K562 (cell line): ENCODE measurements at regions not wholly inside any gene's neighbourhood (a gene's known extent, or its start where the extent isn't known, plus 50 kb on each side); places are given as distances from the start of the nearest gene placed in this dataset.
A peak's percentile ranks its signal among the peaks of the same experiment; 100 is the strongest.

ENCODE experiments used
- ATAC-seq: fragments of 200-7000 bp; cut with Tn5 transposase; 3 replicates; pipeline ENCODE4 v1.9.1; 2020; ENCODE audit warnings: moderate library complexity
- BruUV-seq: library from RNA; stranded (reverse); fragments of 400-500 nt; replicated peaks from 2 replicates; lab custom pipeline; 2021; lab: Mats Ljungman, UMichigan
- CTCF ChIA-PET: fragments of 300-600 bp; formaldehyde crosslinking; extraction: SDS; loops from one replicate; lab custom pipeline; 2021; ENCODE audit warnings: low intra/inter-chr PET ratio; lab: Yijun Ruan, JAX
- POLR2A ChIA-PET: fragments of 300-600, 350-650 bp; sonication (Branson Sonifier 250); formaldehyde crosslinking; extraction: SDS; loops from one replicate; lab custom pipeline; 2021; ENCODE audit warnings: antibody characterized with exemption, inconsistent platforms; lab: Yijun Ruan, JAX
- DNase-seq, 4 experiments: peaks; one replicate each; pipeline versions ENCODE4 v3.0.0 to v3.0.0-alpha.2; 2011 to 2018; ENCODE audit warnings: low spot score in 3 of 4, mixed read lengths in 3 of 4; ENCODE audit errors: extremely low read depth in 1 of 4
- FAIRE-seq: peaks from 2 replicates; lab custom pipeline; 2011; peaks lifted over from hg19 to GRCh38; lab: Jason Lieb, UNC
- H2AFZ ChIP-seq: 2 replicates; pipeline ENCODE4 v1.6.0; 2011; ENCODE audit warnings: low read depth, low read length, control low read depth, inconsistent platforms
- H3K27ac ChIP-seq: fragments of 200-600 bp; 3 replicates; pipeline ENCODE4 v1.8.0; 2011; ENCODE audit warnings: low read depth, mild to moderate bottlenecking, control low read depth, inconsistent platforms, low read length, moderate library complexity, mixed read lengths; ENCODE audit errors: extremely low read depth
- H3K27me3 ChIP-seq, 2 experiments: fragments of 300-600 bp in 1 of 2; 2 replicates in 1 of 2; 3 replicates in 1 of 2; pipeline versions ENCODE4 v1.6.0 to v1.8.0; 2011; ENCODE audit warnings: inconsistent platforms in 2 of 2, low read length in 2 of 2, mild to moderate bottlenecking in 1 of 2, mixed read lengths in 1 of 2, moderate library complexity in 1 of 2; ENCODE audit not compliant: control insufficient read depth in 2 of 2, insufficient read depth in 2 of 2
- H3K36me3 ChIP-seq: fragments of 300-600 bp; 3 replicates; pipeline ENCODE4 v1.8.0; 2011; ENCODE audit warnings: mild to moderate bottlenecking, low read length, inconsistent platforms; ENCODE audit not compliant: control insufficient read depth, insufficient read depth
- H3K4me1 ChIP-seq, 2 experiments: fragments of 200-600 bp in 1 of 2; replicated peaks in 1 of 2; 2 replicates in 1 of 2; 3 replicates in 1 of 2; pipeline versions ENCODE4 v1.5.1 to v1.8.0; 2011; ENCODE audit warnings: inconsistent platforms in 2 of 2, low read length in 2 of 2, mild to moderate bottlenecking in 1 of 2, mixed read lengths in 1 of 2, moderate library complexity in 1 of 2; ENCODE audit not compliant: control insufficient read depth in 2 of 2, insufficient read depth in 2 of 2
- H3K4me2 ChIP-seq: 2 replicates; pipeline ENCODE4 v1.6.1; 2011; ENCODE audit warnings: low read length, control low read depth, inconsistent platforms, mixed read lengths; ENCODE audit not compliant: insufficient read depth
- H3K4me3 ChIP-seq: fragments of 200-600 bp; sonication (generic), shearing (Covaris generic); 2 replicates; pipeline ENCODE4 v1.5.1; 2016; ENCODE audit warnings: control low read depth, inconsistent platforms
- H3K79me2 ChIP-seq: fragments of 200-600 bp; 3 replicates; pipeline ENCODE4 v1.8.0; 2011; ENCODE audit warnings: low read length, inconsistent platforms; ENCODE audit not compliant: control insufficient read depth, insufficient read depth
- H3K9ac ChIP-seq, 2 experiments: 2 replicates each; pipeline versions ENCODE4 v1.6.0 to v1.6.1; 2011; ENCODE audit warnings: low read depth in 2 of 2, low read length in 2 of 2, control low read depth in 1 of 2, inconsistent platforms in 1 of 2, mild to moderate bottlenecking in 1 of 2, mixed read lengths in 1 of 2; ENCODE audit not compliant: insufficient read depth in 1 of 2
- H3K9me1 ChIP-seq: one replicate; pipeline ENCODE4 v1.6.0; 2011; ENCODE audit warnings: inconsistent platforms, mild to moderate bottlenecking, low read length, moderate library complexity; ENCODE audit not compliant: control insufficient read depth, insufficient read depth
- H3K9me3 ChIP-seq: replicated peaks from 2 replicates; pipeline ENCODE4 v1.5.1; 2011; ENCODE audit warnings: low read depth, low read length, inconsistent platforms; ENCODE audit not compliant: control insufficient read depth, insufficient read depth
- H4K20me1 ChIP-seq: replicated peaks from 2 replicates; pipeline ENCODE4 v1.6.1; 2011; ENCODE audit warnings: low read length, inconsistent platforms, mixed read lengths; ENCODE audit not compliant: control insufficient read depth, insufficient read depth
- CCNT2 ChIP-seq: IDR thresholded peaks from 2 replicates; pipeline ENCODE4 v1.6.1; 2011; ENCODE audit warnings: borderline replicate concordance, low read depth, mild to moderate bottlenecking, moderate library complexity, mixed read lengths, low read length; ENCODE audit not compliant: insufficient read length; ENCODE audit errors: extremely low read depth
- FOSL1 ChIP-seq: fragments of 200-800 bp; sonication (Bioruptor generic); conservative IDR thresholded peaks from 2 replicates; pipeline ENCODE4 v1.6.1; 2016; ENCODE audit warnings: missing genetic modification characterization, missing compliant biosample characterization
- WGBS: fragments of 100-300 bp; shearing (Covaris generic); methylation state at CpG from one replicate; pipeline ENCODE4 v1.1.6; 2016; ENCODE audit warnings: low coverage, mixed read lengths; ENCODE audit not compliant: insufficient coverage; ENCODE audit errors: missing lambda C conversion rate; 5-methylcytosine and 5-hydroxymethylcytosine counted together
- in situ Hi-C: fragments of 300-500 bp; cut with MboI; formaldehyde crosslinking; loops from 4 replicates; pipeline ENCODE4 v1.15.0; 2018; ENCODE audit warnings: inconsistent platforms, mixed read lengths
- intact Hi-C: fragments of 100-400 bp; cut with micrococcal nuclease; formaldehyde crosslinking; loops from 2 replicates; pipeline ENCODE4 v1.14.2; 2022
- TF ChIP-seq, protein P1 (sequence below): fragments of 250-450 bp; sonication (Bioruptor Pico); IDR thresholded peaks from 2 replicates; pipeline ENCODE4 v1.8.0; 2022; ENCODE audit warnings: inconsistent platforms

DNA sequence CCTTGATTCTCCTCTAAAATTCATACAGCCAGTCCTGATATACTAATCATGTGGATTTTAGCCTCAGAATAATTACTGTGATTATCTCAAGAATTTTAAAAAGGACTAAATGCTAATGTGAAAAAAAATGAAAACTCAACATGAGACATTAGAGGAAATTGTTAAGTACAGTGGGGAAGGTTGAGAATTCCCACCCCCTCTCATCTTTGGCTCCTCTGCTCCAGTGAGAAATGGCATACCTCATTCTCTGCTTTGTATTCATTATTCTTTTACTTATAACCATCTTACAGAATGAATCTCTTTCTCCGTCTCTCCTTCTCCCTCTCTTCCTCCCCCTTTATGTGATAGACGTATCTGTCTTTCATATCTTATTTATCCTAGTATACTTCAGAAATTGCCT, 70.9 kb downstream of the DIRAS3 start:
- no peak overlapping the region for H3K4me3 ChIP-seq
- in situ Hi-C loops (no loop called here), intact Hi-C loops (no loop called here)
- no peaks in the 10 kb centered on the region for H3K27me3 ChIP-seq
- H3K27ac ChIP-seq = no peak overlapping the region
- H3K79me2 ChIP-seq = no peaks in the 10 kb centered on the region
- POLR2A ChIA-PET = no interaction called here
- no peak overlapping the region for H3K4me2 ChIP-seq
- H2AFZ ChIP-seq = no peak overlapping the region
- TF ChIP-seq FOSL1 (tag) = peak; percentile 10; the same call in 1 of the 2 replicates
- TF ChIP-seq CCNT2 = peak; percentile 11
- TF ChIP-seq, protein P1, sequence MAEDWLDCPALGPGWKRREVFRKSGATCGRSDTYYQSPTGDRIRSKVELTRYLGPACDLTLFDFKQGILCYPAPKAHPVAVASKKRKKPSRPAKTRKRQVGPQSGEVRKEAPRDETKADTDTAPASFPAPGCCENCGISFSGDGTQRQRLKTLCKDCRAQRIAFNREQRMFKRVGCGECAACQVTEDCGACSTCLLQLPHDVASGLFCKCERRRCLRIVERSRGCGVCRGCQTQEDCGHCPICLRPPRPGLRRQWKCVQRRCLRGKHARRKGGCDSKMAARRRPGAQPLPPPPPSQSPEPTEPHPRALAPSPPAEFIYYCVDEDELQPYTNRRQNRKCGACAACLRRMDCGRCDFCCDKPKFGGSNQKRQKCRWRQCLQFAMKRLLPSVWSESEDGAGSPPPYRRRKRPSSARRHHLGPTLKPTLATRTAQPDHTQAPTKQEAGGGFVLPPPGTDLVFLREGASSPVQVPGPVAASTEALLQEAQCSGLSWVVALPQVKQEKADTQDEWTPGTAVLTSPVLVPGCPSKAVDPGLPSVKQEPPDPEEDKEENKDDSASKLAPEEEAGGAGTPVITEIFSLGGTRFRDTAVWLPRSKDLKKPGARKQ (CRISPR knock-in tag) = no peak
- TF ChIP-seq, all 486 proteins: peak for 2
- Histone ChIP-seq H3K9me3 (no peaks in the 10 kb centered on the region), H3K9ac (no peak overlapping the region), H3K36me3 (no peaks in the 10 kb centered on the region), H3K4me1 (no peaks in the 10 kb centered on the region; a peak in 1 of 5 replicates), H4K20me1 (no peaks in the 10 kb centered on the region), H3K9me1 (no peaks in the 10 kb centered on the region)
- FAIRE-seq = no peak
- no peak for ATAC-seq
- CTCF ChIA-PET = no interaction called here
- WGBS = 47% methylated on average over 2 of the region's 2 CpGs
- DNase-seq = no peak
- BruUV-seq = no TSS peak
